IPS-15b (cell line): ENCODE measurements at regions not wholly inside any gene's neighbourhood (a gene's known extent, or its start where the extent isn't known, plus 50 kb on each side); places are given as distances from the start of the nearest gene placed in this dataset.

Source experiments
- H3K27me3 ChIP-seq: one replicate; pipeline ENCODE4 v1.6.1; 2013; ENCODE audit warnings: low read length; ENCODE audit not compliant: control insufficient read depth, insufficient read depth
- H3K36me3 ChIP-seq: one replicate; pipeline ENCODE4 v1.6.1; 2013; ENCODE audit warnings: low read length; ENCODE audit not compliant: control insufficient read depth, insufficient read depth
- H3K4me1 ChIP-seq: one replicate; pipeline ENCODE4 v1.6.1; 2013; ENCODE audit warnings: mild to moderate bottlenecking, low read length; ENCODE audit not compliant: control insufficient read depth, insufficient read depth
- H3K4me3 ChIP-seq: one replicate; pipeline ENCODE4 v1.5.1; 2013; ENCODE audit warnings: low read depth, low read length
- H3K9ac ChIP-seq: one replicate; pipeline ENCODE4 v1.6.1; 2013; ENCODE audit warnings: low read depth, mild to moderate bottlenecking, low read length
- H3K9me3 ChIP-seq: one replicate; pipeline ENCODE4 v1.6.1; 2013; ENCODE audit warnings: mild to moderate bottlenecking, low read length; ENCODE audit not compliant: control insufficient read depth, insufficient read depth

GRCh38 chr12:70045036-70045435 lies 198.2 kb upstream of the CNOT2 start:
- Histone ChIP-seq H3K4me3 (no peak overlapping the region), H3K9me3 (no peaks in the 10 kb centered on the region), H3K27me3 (no peaks in the 10 kb centered on the region), H3K9ac (no peak overlapping the region), H3K36me3 (no peaks in the 10 kb centered on the region), H3K4me1 (no peaks in the 10 kb centered on the region)

GRCh38 chr12:70045514-70045913 lies 197.7 kb upstream of the CNOT2 start:
- Histone ChIP-seq H3K36me3 (no peaks in the 10 kb centered on the region), H3K4me3 (no peak overlapping the region)

GRCh38 chr12:70048521-70049250 lies 194.5 kb upstream of the CNOT2 start:
- Histone ChIP-seq H3K9ac (no peak overlapping the region), H3K9me3 (no peaks in the 10 kb centered on the region), H3K27me3 (no peaks in the 10 kb centered on the region), H3K4me1 (peaks cover 2% of the 10 kb centered on the region), H3K4me3 (no peak overlapping the region), H3K36me3 (no peaks in the 10 kb centered on the region)

More at GRCh38 chr12:70045514-70045913, 197.7 kb upstream of the CNOT2 start:
- no peaks in the 10 kb centered on the region for H3K27me3 ChIP-seq
- no peaks in the 10 kb centered on the region for H3K4me1 ChIP-seq
- H3K9me3 ChIP-seq, result no peaks in the 10 kb centered on the region
- no peak overlapping the region for H3K9ac ChIP-seq

- Histone ChIP-seq H3K4me1 (peaks cover 2% of the 10 kb centered on the region), H3K9me3 (no peaks in the 10 kb centered on the region), H3K4me3 (no peak overlapping the region), H3K9ac (no peak overlapping the region), H3K36me3 (no peaks in the 10 kb centered on the region), H3K27me3 (no peaks in the 10 kb centered on the region)
Observed at GRCh38 chr12:70049596-70050360, 193.5 kb upstream of the CNOT2 start.

- no peak overlapping the region for H3K4me3 ChIP-seq
- H3K27me3 ChIP-seq, result no peaks in the 10 kb centered on the region
- H3K9ac ChIP-seq, result no peak overlapping the region
- H3K9me3 ChIP-seq, result no peaks in the 10 kb centered on the region
- H3K36me3 ChIP-seq, result no peaks in the 10 kb centered on the region
- H3K4me1 ChIP-seq, result peaks cover 2% of the 10 kb centered on the region
Observed at GRCh38 chr12:70052476-70052875, 190.8 kb upstream of the CNOT2 start.

- peaks cover 2% of the 10 kb centered on the region for H3K4me1 ChIP-seq
- H3K9ac ChIP-seq, result no peak overlapping the region
- no peaks in the 10 kb centered on the region for H3K9me3 ChIP-seq
- H3K4me3 ChIP-seq, result no peak overlapping the region
- no peaks in the 10 kb centered on the region for H3K36me3 ChIP-seq
- H3K27me3 ChIP-seq, result no peaks in the 10 kb centered on the region
Observed at GRCh38 chr12:70052931-70053497, 190.2 kb upstream of the CNOT2 start.

GRCh38 chr12:70059373-70059772 lies 183.9 kb upstream of the CNOT2 start:
- Histone ChIP-seq H3K36me3 (no peaks in the 10 kb centered on the region), H3K9me3 (no peaks in the 10 kb centered on the region), H3K4me3 (no peak overlapping the region), H3K27me3 (no peaks in the 10 kb centered on the region), H3K9ac (no peak overlapping the region), H3K4me1 (no peaks in the 10 kb centered on the region)

- Histone ChIP-seq H3K9ac (no peak overlapping the region), H3K9me3 (no peaks in the 10 kb centered on the region), H3K36me3 (no peaks in the 10 kb centered on the region), H3K4me3 (no peak overlapping the region), H3K27me3 (no peaks in the 10 kb centered on the region), H3K4me1 (no peaks in the 10 kb centered on the region)
Observed at GRCh38 chr12:70060634-70061033, 182.6 kb upstream of the CNOT2 start.

- Histone ChIP-seq H3K9me3 (no peaks in the 10 kb centered on the region), H3K9ac (no peak overlapping the region), H3K4me1 (peaks cover 9% of the 10 kb centered on the region), H3K27me3 (no peaks in the 10 kb centered on the region), H3K4me3 (no peak overlapping the region), H3K36me3 (no peaks in the 10 kb centered on the region)
Observed at GRCh38 chr12:70068743-70069142, 174.5 kb upstream of the CNOT2 start.

GRCh38 chr12:70069221-70070105 lies 173.8 kb upstream of the CNOT2 start:
- Histone ChIP-seq H3K36me3 (no peaks in the 10 kb centered on the region), H3K9me3 (no peaks in the 10 kb centered on the region), H3K4me1 (peaks cover 9% of the 10 kb centered on the region), H3K9ac (no peak overlapping the region), H3K27me3 (no peaks in the 10 kb centered on the region), H3K4me3 (no peak overlapping the region)

GRCh38 chr12:70070494-70071007 lies 172.7 kb upstream of the CNOT2 start:
- H3K9ac ChIP-seq, result no peak overlapping the region
- H3K27me3 ChIP-seq, result no peaks in the 10 kb centered on the region
- peaks cover 9% of the 10 kb centered on the region for H3K4me1 ChIP-seq
- H3K36me3 ChIP-seq, result no peaks in the 10 kb centered on the region
- H3K4me3 ChIP-seq, result no peak overlapping the region
- H3K9me3 ChIP-seq, result no peaks in the 10 kb centered on the region
